ENCODE measurements at regions not wholly inside any gene's neighbourhood (a gene's known extent, or its start where the extent isn't known, plus 50 kb on each side); places are given as distances from the start of the nearest gene placed in this dataset.

DNA sequence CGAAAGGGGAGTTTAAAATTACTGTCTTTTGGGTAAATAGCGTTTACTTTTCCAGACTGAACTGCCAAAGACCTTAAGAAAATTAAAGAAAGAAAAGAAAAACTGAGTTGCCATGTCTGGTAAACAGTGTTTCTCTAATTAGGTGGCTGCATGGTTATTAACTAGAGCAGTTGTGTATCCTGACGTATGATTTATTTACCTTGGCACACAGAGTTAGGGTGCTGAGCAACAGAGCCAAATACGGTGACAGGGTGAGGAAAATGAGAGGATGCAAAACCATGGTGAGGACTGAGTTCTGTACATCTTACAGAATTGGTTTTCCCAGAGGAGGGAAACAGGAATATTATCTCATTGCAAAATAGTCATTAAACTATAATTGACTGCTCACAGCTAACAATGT is 546.4 kb upstream of the FZD8 start:
- no peak for DNase-seq
- intact Hi-C loops (cut with DNase I; ENCODE audit: low total_unique reads) = no loop called here
- Histone ChIP-seq H3K9me3 (no peaks in the 10 kb centered on the region), H3K4me3 (no peak overlapping the region), H3K36me3 (ENCODE audit: low read depth, missing control alignments) (no peaks in the 10 kb centered on the region), H3K27me3 (no peaks in the 10 kb centered on the region), H3K27ac (no peak overlapping the region), H3K4me1 (no peaks in the 10 kb centered on the region)
- no peak for TF ChIP-seq POLR2A (IDR thresholded peaks at IDR 0.05)
- TF ChIP-seq, protein P1, sequence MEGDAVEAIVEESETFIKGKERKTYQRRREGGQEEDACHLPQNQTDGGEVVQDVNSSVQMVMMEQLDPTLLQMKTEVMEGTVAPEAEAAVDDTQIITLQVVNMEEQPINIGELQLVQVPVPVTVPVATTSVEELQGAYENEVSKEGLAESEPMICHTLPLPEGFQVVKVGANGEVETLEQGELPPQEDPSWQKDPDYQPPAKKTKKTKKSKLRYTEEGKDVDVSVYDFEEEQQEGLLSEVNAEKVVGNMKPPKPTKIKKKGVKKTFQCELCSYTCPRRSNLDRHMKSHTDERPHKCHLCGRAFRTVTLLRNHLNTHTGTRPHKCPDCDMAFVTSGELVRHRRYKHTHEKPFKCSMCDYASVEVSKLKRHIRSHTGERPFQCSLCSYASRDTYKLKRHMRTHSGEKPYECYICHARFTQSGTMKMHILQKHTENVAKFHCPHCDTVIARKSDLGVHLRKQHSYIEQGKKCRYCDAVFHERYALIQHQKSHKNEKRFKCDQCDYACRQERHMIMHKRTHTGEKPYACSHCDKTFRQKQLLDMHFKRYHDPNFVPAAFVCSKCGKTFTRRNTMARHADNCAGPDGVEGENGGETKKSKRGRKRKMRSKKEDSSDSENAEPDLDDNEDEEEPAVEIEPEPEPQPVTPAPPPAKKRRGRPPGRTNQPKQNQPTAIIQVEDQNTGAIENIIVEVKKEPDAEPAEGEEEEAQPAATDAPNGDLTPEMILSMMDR (IDR thresholded peaks at IDR 0.05) = no peak
- WGBS, 2 donors = 63 to 68% methylated on average over 4 of the region's 4 CpGs

- no peak for TF ChIP-seq POLR2A (IDR thresholded peaks at IDR 0.05)
- TF ChIP-seq, protein P1 (IDR thresholded peaks at IDR 0.05) = no peak
- intact Hi-C loops (cut with DNase I; ENCODE audit: low total_unique reads) = no loop called here
- Histone ChIP-seq H3K9me3 (no peaks in the 10 kb centered on the region), H3K4me3 (no peak overlapping the region), H3K27me3 (no peaks in the 10 kb centered on the region), H3K36me3 (ENCODE audit: low read depth, missing control alignments) (no peaks in the 10 kb centered on the region), H3K4me1 (no peaks in the 10 kb centered on the region), H3K27ac (no peak overlapping the region)
- 56 to 69% methylated on average over 8 of the region's 8 CpGs for WGBS, 2 donors
- DNase-seq = no peak
These were observed 546.0 kb upstream of the FZD8 start for GRCh38 chr10:36188080-36188453.

GRCh38 chr10:36187380-36188079 is 545.4 kb upstream of the FZD8 start:
- TF ChIP-seq, protein P1 (IDR thresholded peaks at IDR 0.05) = no peak
- TF ChIP-seq POLR2A (IDR thresholded peaks at IDR 0.05) = no peak
- no peak for DNase-seq
- no peaks in the 10 kb centered on the region for H3K36me3 ChIP-seq (ENCODE audit: low read depth, missing control alignments)
- peaks cover 3% of the 10 kb centered on the region for H3K4me1 ChIP-seq
- H3K27ac ChIP-seq = no peak overlapping the region
- H3K9me3 ChIP-seq = no peaks in the 10 kb centered on the region
- no peak overlapping the region for H3K4me3 ChIP-seq
- intact Hi-C loops (cut with DNase I; ENCODE audit: low total_unique reads) = no loop called here
- no peaks in the 10 kb centered on the region for H3K27me3 ChIP-seq
- 66 to 74% methylated on average over 6 of the region's 6 CpGs for WGBS, 2 donors

DNA sequence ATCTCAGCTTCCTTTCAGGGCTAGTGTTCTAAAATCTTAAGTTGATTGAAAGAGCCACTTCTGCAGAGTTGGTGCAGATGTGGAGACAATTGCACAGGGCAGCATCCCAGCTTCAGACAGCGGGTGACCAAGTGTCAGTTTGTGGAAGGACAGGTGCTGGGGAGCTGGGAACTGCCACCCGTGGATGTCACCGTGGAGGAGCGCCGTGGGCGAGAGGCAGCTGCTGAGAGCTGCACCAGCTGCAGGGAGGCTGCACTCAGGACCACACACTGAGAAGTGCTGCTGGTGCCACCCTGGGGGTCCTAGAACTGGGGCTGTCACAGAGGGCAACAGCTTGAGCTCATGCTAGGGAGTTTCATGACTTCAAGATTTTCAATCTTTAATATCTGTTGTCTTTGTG is 543.0 kb upstream of the FZD8 start:
- H3K27me3 ChIP-seq = no peaks in the 10 kb centered on the region

More for the DNA sequence above, 543.0 kb upstream of the FZD8 start:
- no peak for TF ChIP-seq POLR2A (IDR thresholded peaks at IDR 0.05)
- TF ChIP-seq, protein P1 (IDR thresholded peaks at IDR 0.05) = no peak
- Histone ChIP-seq H3K4me3 (no peak overlapping the region), H3K27ac (no peak overlapping the region), H3K9me3 (no peaks in the 10 kb centered on the region), H3K36me3 (ENCODE audit: low read depth, missing control alignments) (no peaks in the 10 kb centered on the region), H3K4me1 (peaks cover 13% of the 10 kb centered on the region)
- intact Hi-C loops (cut with DNase I; ENCODE audit: low total_unique reads) = no loop called here
- no peak for DNase-seq
- WGBS, 2 donors = 83 to 94% methylated on average over 3 to 6 of the region's 6 CpGs
